ENCODE measurements at regions not wholly inside any gene's neighbourhood (a gene's known extent, or its start where the extent isn't known, plus 50 kb on each side); places are given as distances from the start of the nearest gene placed in this dataset.
"Not testable (repeated sequence)": the region's sequence is repeated elsewhere in the genome, so short reads cannot be mapped to it uniquely, and the experiment has no call there.

- no peaks in the 10 kb centered on the region for H3K9me2 ChIP-seq (ENCODE audit: insufficient read depth)
- no peaks in the 10 kb centered on the region for H4K20me1 ChIP-seq (ENCODE audit: insufficient read depth)
- 42 to 49% methylated on average over 2 of the region's 2 CpGs for WGBS, 2 experiments (ENCODE audit: low coverage in 1 of 2, low lambda C conversion rate in 2 of 2, missing lambda C conversion rate in 2 of 2)
- no peaks in the 10 kb centered on the region for H3K9me3 ChIP-seq (ENCODE audit: low read depth)
- no peaks in the 10 kb centered on the region for H3K79me2 ChIP-seq (ENCODE audit: insufficient read depth)
- no peak overlapping the region for H3K4me3 ChIP-seq
- no peaks in the 10 kb centered on the region for H3K36me3 ChIP-seq (ENCODE audit: low read depth)
- peaks cover 4% of the 10 kb centered on the region; the same call in 1 of the 2 replicates for H3F3A ChIP-seq (ENCODE audit: insufficient read depth)
- in situ Hi-C loops (cut with MboI) = no loop called here
- H3K9ac ChIP-seq = no peak overlapping the region
- H3K27me3 ChIP-seq (replicated peaks; ENCODE audit: insufficient read depth) = no peaks in the 10 kb centered on the region
- no peak for DNase-seq
- no peak for TF ChIP-seq EZH2 (IDR thresholded peaks at IDR 0.05; ENCODE audit: insufficient read depth, poor library complexity, severe bottlenecking)
- TF ChIP-seq EZH2phosphoT487 (IDR thresholded peaks at IDR 0.05; ENCODE audit: insufficient read depth, low read depth) = no peak
- no peak overlapping the region for H3K27ac ChIP-seq
- H3K4me1 ChIP-seq (ENCODE audit: insufficient read depth) = peaks cover 6% of the 10 kb centered on the region; the same call in 1 of the 2 replicates
- H2AFZ ChIP-seq = no peak overlapping the region
- H3K4me2 ChIP-seq (ENCODE audit: unreplicated experiment) = no peak overlapping the region
Observed at GRCh38 chr3:180420016-180420415, 181.9 kb upstream of the TTC14 start.

DNA sequence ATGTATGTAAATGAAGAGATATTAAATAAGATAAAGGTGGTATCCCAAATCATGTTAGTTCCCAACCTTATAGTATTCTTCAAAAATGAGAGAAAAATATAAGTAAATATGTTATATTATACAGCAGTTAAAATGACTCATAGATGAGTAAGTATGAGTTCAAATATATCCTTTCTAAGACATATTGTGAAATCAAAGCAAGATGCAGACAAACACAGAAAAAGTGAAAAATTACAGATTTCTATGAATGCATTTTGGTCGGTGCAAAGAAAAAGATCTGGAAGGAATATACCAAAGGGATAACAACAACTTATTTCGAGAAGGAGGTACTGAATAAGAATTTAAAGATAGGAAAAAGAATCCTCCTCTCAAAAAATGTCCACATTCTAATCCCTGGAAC, 181.2 kb upstream of the TTC14 start:
- TF ChIP-seq EZH2phosphoT487 (IDR thresholded peaks at IDR 0.05; ENCODE audit: insufficient read depth, low read depth) = no peak
- TF ChIP-seq EZH2 (IDR thresholded peaks at IDR 0.05; ENCODE audit: insufficient read depth, poor library complexity, severe bottlenecking) = no peak
- Histone ChIP-seq H3K79me2 (ENCODE audit: insufficient read depth) (no peaks in the 10 kb centered on the region), H3K9me3 (ENCODE audit: low read depth) (no peaks in the 10 kb centered on the region), H2AFZ (peak overlapping the region; percentile 34; the same call in 1 of the 2 replicates), H3K36me3 (ENCODE audit: low read depth) (no peaks in the 10 kb centered on the region), H3K4me3 (no peak overlapping the region), H3F3A (ENCODE audit: insufficient read depth) (peaks cover 4% of the 10 kb centered on the region; the same call in 1 of the 2 replicates), H3K9ac (no peak overlapping the region), H3K4me2 (ENCODE audit: unreplicated experiment) (no peak overlapping the region), H3K27me3 (replicated peaks; ENCODE audit: insufficient read depth) (no peaks in the 10 kb centered on the region), H4K20me1 (ENCODE audit: insufficient read depth) (no peaks in the 10 kb centered on the region), H3K4me1 (ENCODE audit: insufficient read depth) (peaks cover 6% of the 10 kb centered on the region; the same call in 1 of the 2 replicates), H3K27ac (no peak overlapping the region), H3K9me2 (ENCODE audit: insufficient read depth) (no peaks in the 10 kb centered on the region)
- peak; percentile 56 for DNase-seq
- 33 to 37% methylated on average over 2 of the region's 2 CpGs for WGBS, 2 experiments (ENCODE audit: low coverage in 1 of 2, low lambda C conversion rate in 2 of 2, missing lambda C conversion rate in 2 of 2)
- in situ Hi-C loops (cut with MboI) = no loop called here

- Histone ChIP-seq H3F3A (ENCODE audit: insufficient read depth) (peaks cover 4% of the 10 kb centered on the region; the same call in 1 of the 2 replicates), H3K79me2 (ENCODE audit: insufficient read depth) (no peaks in the 10 kb centered on the region), H3K4me3 (no peak overlapping the region), H2AFZ (peak overlapping the region; percentile 34; the same call in 1 of the 2 replicates), H3K4me2 (ENCODE audit: unreplicated experiment) (no peak overlapping the region), H3K4me1 (ENCODE audit: insufficient read depth) (peaks cover 6% of the 10 kb centered on the region; the same call in 1 of the 2 replicates), H3K9ac (no peak overlapping the region), H3K36me3 (ENCODE audit: low read depth) (no peaks in the 10 kb centered on the region), H3K9me3 (ENCODE audit: low read depth) (no peaks in the 10 kb centered on the region), H3K27me3 (replicated peaks; ENCODE audit: insufficient read depth) (no peaks in the 10 kb centered on the region), H4K20me1 (ENCODE audit: insufficient read depth) (no peaks in the 10 kb centered on the region), H3K27ac (no peak overlapping the region), H3K9me2 (ENCODE audit: insufficient read depth) (no peaks in the 10 kb centered on the region)
- TF ChIP-seq EZH2phosphoT487 (IDR thresholded peaks at IDR 0.05; ENCODE audit: insufficient read depth, low read depth) (no peak), EZH2 (IDR thresholded peaks at IDR 0.05; ENCODE audit: insufficient read depth, poor library complexity, severe bottlenecking) (no peak)
- DNase-seq = no peak
- WGBS, 2 experiments (ENCODE audit: low coverage in 1 of 2, low lambda C conversion rate in 2 of 2, missing lambda C conversion rate in 2 of 2) = 13 to 19% methylated on average over 2 of the region's 2 CpGs
- in situ Hi-C loops (cut with MboI) = no loop called here
Observed at GRCh38 chr3:180421221-180421620, 180.7 kb upstream of the TTC14 start.

DNA sequence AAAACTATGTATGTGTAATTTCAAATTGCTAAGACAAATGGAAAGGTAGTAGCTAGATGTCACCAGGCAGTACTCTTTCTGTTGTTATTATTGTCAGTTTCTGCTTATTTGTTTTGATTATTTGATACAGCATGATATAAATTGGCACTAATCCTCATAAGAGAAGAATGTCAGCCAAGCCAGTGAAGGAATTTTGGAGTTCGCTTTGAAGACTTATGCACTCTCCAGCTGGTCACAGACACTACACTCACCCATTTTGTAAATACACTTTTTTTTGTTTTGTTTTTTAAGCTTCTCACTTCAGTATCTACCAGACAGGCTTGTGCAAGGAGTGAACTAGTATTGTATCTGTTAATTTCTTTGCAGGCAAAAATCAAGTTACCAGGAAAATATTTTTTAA, 180.2 kb upstream of the TTC14 start:
- Histone ChIP-seq H3K79me2 (ENCODE audit: insufficient read depth) (no peaks in the 10 kb centered on the region), H3K27ac (no peak overlapping the region), H2AFZ (no peak overlapping the region), H3K4me2 (ENCODE audit: unreplicated experiment) (no peak overlapping the region), H3K9ac (no peak overlapping the region), H3K27me3 (replicated peaks; ENCODE audit: insufficient read depth) (no peaks in the 10 kb centered on the region), H3F3A (ENCODE audit: insufficient read depth) (peaks cover 4% of the 10 kb centered on the region; the same call in 1 of the 2 replicates), H3K9me3 (ENCODE audit: low read depth) (no peaks in the 10 kb centered on the region), H3K4me1 (ENCODE audit: insufficient read depth) (peaks cover 6% of the 10 kb centered on the region; the same call in 1 of the 2 replicates), H3K4me3 (no peak overlapping the region), H3K9me2 (ENCODE audit: insufficient read depth) (no peaks in the 10 kb centered on the region), H4K20me1 (ENCODE audit: insufficient read depth) (no peaks in the 10 kb centered on the region), H3K36me3 (ENCODE audit: low read depth) (no peaks in the 10 kb centered on the region)
- in situ Hi-C loops (cut with MboI) = no loop called here
- no peak for TF ChIP-seq EZH2phosphoT487 (IDR thresholded peaks at IDR 0.05; ENCODE audit: insufficient read depth, low read depth)
- TF ChIP-seq EZH2 (IDR thresholded peaks at IDR 0.05; ENCODE audit: insufficient read depth, poor library complexity, severe bottlenecking) = no peak
- 22 to 28% methylated on average over 1 of the region's 1 CpG for WGBS, 2 experiments (ENCODE audit: low coverage in 1 of 2, low lambda C conversion rate in 2 of 2, missing lambda C conversion rate in 2 of 2)
- DNase-seq = no peak

GRCh38 chr3:180424305-180424704, 177.7 kb upstream of the TTC14 start:
- H2AFZ ChIP-seq; H3K79me2 ChIP-seq (ENCODE audit: insufficient read depth); H3K4me1 ChIP-seq (ENCODE audit: insufficient read depth); DNase-seq; H3K27me3 ChIP-seq (replicated peaks; ENCODE audit: insufficient read depth); H4K20me1 ChIP-seq (ENCODE audit: insufficient read depth); H3K36me3 ChIP-seq (ENCODE audit: low read depth); H3K4me2 ChIP-seq (ENCODE audit: unreplicated experiment); H3F3A ChIP-seq (ENCODE audit: insufficient read depth); H3K4me3 ChIP-seq; in situ Hi-C loops (cut with MboI); H3K27ac ChIP-seq; H3K9me2 ChIP-seq (ENCODE audit: insufficient read depth); H3K9me3 ChIP-seq (ENCODE audit: low read depth); H3K9ac ChIP-seq: not testable (repeated sequence)
- 54 to 67% methylated on average over 4 of the region's 4 CpGs for WGBS, 2 experiments (ENCODE audit: low coverage in 1 of 2, low lambda C conversion rate in 2 of 2, missing lambda C conversion rate in 2 of 2)
